Astrocyte (in vitro differentiated cells and primary cell): ENCODE measurements at regions not wholly inside any gene's neighbourhood (a gene's known extent, or its start where the extent isn't known, plus 50 kb on each side); places are given as distances from the start of the nearest gene placed in this dataset.

Source experiments
- DNase-seq: peaks from one replicate; pipeline ENCODE4 v3.0.0-alpha.2; 2010; ENCODE audit warnings: low read depth
- FAIRE-seq: peaks from 2 replicates; lab custom pipeline; 2011; peaks lifted over from hg19 to GRCh38; lab: Jason Lieb, UNC
- H2AFZ ChIP-seq: 2 replicates; pipeline ENCODE4 v1.6.0; 2012; ENCODE audit warnings: low read depth, low read length, inconsistent platforms
- H3K27ac ChIP-seq: 2 replicates; pipeline ENCODE4 v1.5.1; 2011; ENCODE audit warnings: low read depth, low read length, inconsistent platforms
- H3K27me3 ChIP-seq: 2 replicates; pipeline ENCODE4 v1.6.0; 2011; ENCODE audit warnings: low read length, inconsistent platforms; ENCODE audit not compliant: insufficient read depth
- H3K36me3 ChIP-seq: 2 replicates; pipeline ENCODE4 v1.5.1; 2011; ENCODE audit warnings: low read length, inconsistent platforms; ENCODE audit not compliant: insufficient read depth
- H3K4me1 ChIP-seq: 2 replicates; pipeline ENCODE4 v1.5.1; 2011; ENCODE audit warnings: low read length, inconsistent platforms; ENCODE audit not compliant: insufficient read depth
- H3K4me2 ChIP-seq: 2 replicates; pipeline ENCODE4 v1.6.0; 2012; ENCODE audit warnings: low read length, inconsistent platforms
- H3K4me3 ChIP-seq: 2 replicates; pipeline ENCODE4 v1.5.1; 2011; ENCODE audit warnings: low read depth, mild to moderate bottlenecking, low read length, inconsistent platforms; ENCODE audit not compliant: insufficient read depth
- H3K79me2 ChIP-seq: 2 replicates; pipeline ENCODE4 v1.6.0; 2012; ENCODE audit warnings: mild to moderate bottlenecking, low read length, inconsistent platforms; ENCODE audit not compliant: insufficient read depth
- H3K9ac ChIP-seq: 2 replicates; pipeline ENCODE4 v1.6.0; 2012; ENCODE audit warnings: mild to moderate bottlenecking, low read length, inconsistent platforms
- H3K9me3 ChIP-seq: 2 replicates; pipeline ENCODE4 v1.5.1; 2012; ENCODE audit warnings: low read depth, mild to moderate bottlenecking, low read length, inconsistent platforms; ENCODE audit not compliant: insufficient read depth
- H4K20me1 ChIP-seq: 2 replicates; pipeline ENCODE4 v1.6.0; 2012; ENCODE audit warnings: low read length, inconsistent platforms; ENCODE audit not compliant: insufficient read depth
- H3K27ac Mint-ChIP-seq: one replicate; pipeline ENCODE4 v1.8.0; 2021; ENCODE audit warnings: mild to moderate bottlenecking, mixed read lengths; ENCODE audit not compliant: unreplicated experiment
- H3K27me3 Mint-ChIP-seq: one replicate; pipeline ENCODE4 v1.8.0; 2021; ENCODE audit warnings: low read depth, mixed read lengths; ENCODE audit not compliant: unreplicated experiment
- H3K36me3 Mint-ChIP-seq: one replicate; pipeline ENCODE4 v1.8.0; 2021; ENCODE audit warnings: low read depth, mixed read lengths; ENCODE audit not compliant: unreplicated experiment
- H3K4me1 Mint-ChIP-seq: one replicate; pipeline ENCODE4 v1.8.0; 2021; ENCODE audit warnings: low read depth, mixed read lengths; ENCODE audit not compliant: unreplicated experiment
- H3K4me3 Mint-ChIP-seq: one replicate; pipeline ENCODE4 v1.8.0; 2021; ENCODE audit warnings: mild to moderate bottlenecking, moderate library complexity, mixed read lengths; ENCODE audit not compliant: unreplicated experiment
- H3K9me3 Mint-ChIP-seq: one replicate; pipeline ENCODE4 v1.8.0; 2021; ENCODE audit warnings: mild to moderate bottlenecking, mixed read lengths; ENCODE audit not compliant: unreplicated experiment
- EZH2 ChIP-seq: IDR thresholded peaks from 2 replicates; pipeline ENCODE4 v1.6.1; 2012; ENCODE audit warnings: mild to moderate bottlenecking, low read length, inconsistent platforms; ENCODE audit not compliant: insufficient read depth
- TF ChIP-seq, protein P1 (sequence below): IDR thresholded peaks from 2 replicates; pipeline ENCODE4 v1.5.1; 2011; ENCODE audit warnings: low read depth, mild to moderate bottlenecking, inconsistent platforms, low read length, moderate library complexity; ENCODE audit not compliant: insufficient read depth

DNA sequence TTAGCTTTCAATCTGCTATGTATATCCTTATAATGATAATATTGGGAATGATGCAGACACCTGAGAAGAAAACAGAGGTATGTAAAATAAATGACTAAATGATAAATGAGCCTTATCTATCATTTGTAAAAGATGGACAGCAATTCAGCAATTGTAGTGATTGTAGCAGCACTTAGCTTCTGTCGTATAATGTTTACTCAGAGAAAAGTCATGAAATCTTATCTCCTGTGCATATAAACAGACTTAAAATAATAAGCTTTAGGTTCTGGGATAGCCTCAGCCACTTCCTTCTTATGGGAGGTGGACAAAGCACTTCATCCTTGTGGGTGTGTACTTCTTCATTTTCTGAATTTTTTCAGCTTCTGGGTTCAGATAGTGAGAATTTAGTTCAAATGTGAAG is 324.8 kb upstream of the MAP3K7 start:
- H4K20me1 ChIP-seq, result no peaks in the 10 kb centered on the region
- Mint-ChIP-seq H3K27ac (no peak overlapping the region), H3K27me3 (no peaks in the 10 kb centered on the region), H3K4me3 (no peak overlapping the region), H3K36me3 (no peaks in the 10 kb centered on the region), H3K4me1 (peaks cover 2% of the 10 kb centered on the region), H3K9me3 (peaks cover 15% of the 10 kb centered on the region)
- no peak overlapping the region for H2AFZ ChIP-seq
- FAIRE-seq (no peak), DNase-seq (no peak)
- no peak overlapping the region for H3K4me2 ChIP-seq
- peaks cover 4% of the 10 kb centered on the region for H3K9me3 ChIP-seq
- H3K9ac ChIP-seq, result no peak overlapping the region
- H3K36me3 ChIP-seq, result no peaks in the 10 kb centered on the region
- no peak overlapping the region for H3K4me3 ChIP-seq
- no peaks in the 10 kb centered on the region for H3K4me1 ChIP-seq
- H3K27me3 ChIP-seq, result no peaks in the 10 kb centered on the region
- H3K27ac ChIP-seq, result no peak overlapping the region
- no peaks in the 10 kb centered on the region for H3K79me2 ChIP-seq
- TF ChIP-seq, protein P1, sequence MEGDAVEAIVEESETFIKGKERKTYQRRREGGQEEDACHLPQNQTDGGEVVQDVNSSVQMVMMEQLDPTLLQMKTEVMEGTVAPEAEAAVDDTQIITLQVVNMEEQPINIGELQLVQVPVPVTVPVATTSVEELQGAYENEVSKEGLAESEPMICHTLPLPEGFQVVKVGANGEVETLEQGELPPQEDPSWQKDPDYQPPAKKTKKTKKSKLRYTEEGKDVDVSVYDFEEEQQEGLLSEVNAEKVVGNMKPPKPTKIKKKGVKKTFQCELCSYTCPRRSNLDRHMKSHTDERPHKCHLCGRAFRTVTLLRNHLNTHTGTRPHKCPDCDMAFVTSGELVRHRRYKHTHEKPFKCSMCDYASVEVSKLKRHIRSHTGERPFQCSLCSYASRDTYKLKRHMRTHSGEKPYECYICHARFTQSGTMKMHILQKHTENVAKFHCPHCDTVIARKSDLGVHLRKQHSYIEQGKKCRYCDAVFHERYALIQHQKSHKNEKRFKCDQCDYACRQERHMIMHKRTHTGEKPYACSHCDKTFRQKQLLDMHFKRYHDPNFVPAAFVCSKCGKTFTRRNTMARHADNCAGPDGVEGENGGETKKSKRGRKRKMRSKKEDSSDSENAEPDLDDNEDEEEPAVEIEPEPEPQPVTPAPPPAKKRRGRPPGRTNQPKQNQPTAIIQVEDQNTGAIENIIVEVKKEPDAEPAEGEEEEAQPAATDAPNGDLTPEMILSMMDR, result no peak
- TF ChIP-seq EZH2, result no peak

DNA sequence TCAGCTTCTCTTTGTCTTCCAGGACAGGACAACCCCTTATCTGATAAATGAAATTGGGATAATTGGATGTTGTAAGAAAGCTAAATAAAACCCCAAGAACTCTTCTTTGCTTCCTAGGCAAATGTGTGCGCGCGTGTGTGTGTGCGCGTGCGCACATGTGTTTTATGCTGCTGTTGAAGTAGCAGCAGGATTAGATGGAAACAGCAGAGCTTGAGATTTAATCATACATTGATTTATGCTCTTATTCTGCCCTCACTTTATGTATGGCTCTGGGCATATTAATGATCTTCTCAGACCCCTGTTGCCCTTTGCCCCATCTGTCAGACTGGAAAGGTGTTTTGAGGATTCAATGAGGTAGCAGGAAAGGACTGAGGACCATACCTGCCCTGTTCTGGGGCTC is 324.0 kb upstream of the MAP3K7 start:
- H3K27ac ChIP-seq, result no peak overlapping the region
- H3K4me1 Mint-ChIP-seq, result peaks cover 2% of the 10 kb centered on the region
- peaks cover 4% of the 10 kb centered on the region for H3K9me3 ChIP-seq
- H3K36me3 Mint-ChIP-seq, result no peaks in the 10 kb centered on the region
- no peak overlapping the region for H3K9ac ChIP-seq
- H3K27me3 ChIP-seq, result no peaks in the 10 kb centered on the region
- FAIRE-seq (no peak), DNase-seq (no peak)
- H3K9me3 Mint-ChIP-seq, result peaks cover 7% of the 10 kb centered on the region
- H3K27ac Mint-ChIP-seq, result no peak overlapping the region
- H3K4me3 Mint-ChIP-seq, result no peak overlapping the region
- no peaks in the 10 kb centered on the region for H3K36me3 ChIP-seq
- H4K20me1 ChIP-seq, result no peaks in the 10 kb centered on the region
- H2AFZ ChIP-seq, result no peak overlapping the region
- no peak overlapping the region for H3K4me3 ChIP-seq
- H3K79me2 ChIP-seq, result no peaks in the 10 kb centered on the region
- no peaks in the 10 kb centered on the region for H3K27me3 Mint-ChIP-seq
- H3K4me2 ChIP-seq, result no peak overlapping the region
- TF ChIP-seq EZH2, result no peak
- TF ChIP-seq, protein P1, result no peak
- H3K4me1 ChIP-seq, result no peaks in the 10 kb centered on the region

DNA sequence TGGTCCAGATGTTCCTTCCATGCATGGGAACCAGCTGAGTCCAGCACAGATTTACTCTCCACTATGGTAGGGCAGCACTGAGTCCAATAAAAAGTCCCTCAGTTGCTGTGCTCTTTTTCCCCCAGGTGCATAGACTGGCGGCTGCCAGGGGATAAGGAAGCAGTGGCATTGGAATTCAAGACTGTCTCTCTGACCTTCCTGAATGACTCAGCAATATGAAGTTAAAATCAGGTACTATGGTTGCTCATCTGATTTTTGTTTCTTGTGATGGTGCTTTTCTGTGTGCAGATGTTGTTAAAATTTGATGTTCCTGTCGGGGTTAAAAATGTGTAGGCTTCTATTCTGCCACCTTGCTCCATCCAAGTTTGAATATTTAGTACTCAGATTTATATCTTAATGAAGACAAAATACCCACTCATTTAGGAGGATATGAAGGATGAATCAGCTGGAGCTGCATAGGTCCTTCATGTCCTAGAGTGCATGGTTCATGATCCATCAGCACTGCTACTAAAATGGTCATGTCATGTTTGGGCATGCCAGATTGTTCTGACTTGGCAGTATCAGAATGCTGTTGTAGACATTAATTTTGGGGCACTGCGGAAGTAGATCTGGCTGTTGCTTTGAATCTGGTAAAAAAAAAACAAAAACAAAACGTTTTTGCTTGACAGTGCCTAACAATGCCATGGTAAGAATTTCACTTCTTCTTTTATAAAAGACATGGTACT is 321.2 kb upstream of the MAP3K7 start:
- no peak overlapping the region for H3K27ac ChIP-seq
- H3K4me2 ChIP-seq, result no peak overlapping the region
- H3K4me3 Mint-ChIP-seq, result no peak overlapping the region
- H3K36me3 Mint-ChIP-seq, result no peaks in the 10 kb centered on the region
- no peak for DNase-seq
- H3K4me1 ChIP-seq, result no peaks in the 10 kb centered on the region
- no peaks in the 10 kb centered on the region for H3K27me3 ChIP-seq
- peaks cover 2% of the 10 kb centered on the region for H3K4me1 Mint-ChIP-seq
- H3K27ac Mint-ChIP-seq, result no peak overlapping the region
- TF ChIP-seq, protein P1, result no peak
- TF ChIP-seq EZH2, result no peak
- H3K9ac ChIP-seq, result no peak overlapping the region
- no peak overlapping the region for H3K4me3 ChIP-seq
- H3K79me2 ChIP-seq, result no peaks in the 10 kb centered on the region
- H4K20me1 ChIP-seq, result no peaks in the 10 kb centered on the region
- no peak overlapping the region for H2AFZ ChIP-seq
- H3K9me3 Mint-ChIP-seq, result no peaks in the 10 kb centered on the region
- no peaks in the 10 kb centered on the region for H3K27me3 Mint-ChIP-seq
- FAIRE-seq, result no peak
- H3K36me3 ChIP-seq, result no peaks in the 10 kb centered on the region
- H3K9me3 ChIP-seq, result no peaks in the 10 kb centered on the region
